ENCODE measurements at regions not wholly inside any gene's neighbourhood (a gene's known extent, or its start where the extent isn't known, plus 50 kb on each side); places are given as distances from the start of the nearest gene placed in this dataset.
"Not testable (repeated sequence)": the region's sequence is repeated elsewhere in the genome, so short reads cannot be mapped to it uniquely, and the experiment has no call there.

DNA sequence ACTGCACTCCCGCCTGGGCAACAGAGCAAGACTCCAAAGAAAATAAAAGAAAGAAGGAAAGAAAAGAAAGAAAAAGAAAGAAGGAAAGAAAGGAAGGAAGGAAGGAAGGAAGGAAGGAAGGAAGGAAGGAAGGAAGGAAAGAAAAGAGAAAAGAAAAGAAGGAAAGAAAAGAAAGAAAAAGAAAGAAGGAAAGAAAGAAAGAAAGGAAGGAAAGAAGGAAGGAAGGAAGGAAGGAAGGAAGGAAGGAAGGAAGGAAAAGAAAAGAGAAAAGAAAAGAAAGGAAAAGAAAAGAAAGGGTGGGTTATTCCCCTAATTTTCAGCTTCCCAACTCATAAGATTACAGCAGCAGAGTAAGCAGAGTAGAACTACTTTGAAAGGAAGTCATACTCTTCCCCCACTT, 64.4 kb downstream of the TMEM200C start:
- H3K36me3 Mint-ChIP-seq (ENCODE audit: low read depth); H3K27ac Mint-ChIP-seq; H3K9me3 Mint-ChIP-seq; H3K4me3 Mint-ChIP-seq; H3K27me3 Mint-ChIP-seq (ENCODE audit: low read depth); H3K4me1 Mint-ChIP-seq (ENCODE audit: low read depth): not testable (repeated sequence)

- Mint-ChIP-seq H3K4me1 (ENCODE audit: low read depth) (no peaks in the 10 kb centered on the region), H3K36me3 (ENCODE audit: low read depth) (no peaks in the 10 kb centered on the region), H3K4me3 (no peak overlapping the region), H3K9me3 (no peaks in the 10 kb centered on the region), H3K27me3 (ENCODE audit: low read depth) (no peaks in the 10 kb centered on the region), H3K27ac (no peak overlapping the region)
Measured at GRCh38 chr18:5828913-5829312, 66.4 kb downstream of the TMEM200C start.

- Mint-ChIP-seq H3K27ac (no peak overlapping the region), H3K36me3 (ENCODE audit: low read depth) (no peaks in the 10 kb centered on the region), H3K9me3 (no peaks in the 10 kb centered on the region), H3K4me1 (ENCODE audit: low read depth) (no peaks in the 10 kb centered on the region), H3K27me3 (ENCODE audit: low read depth) (no peaks in the 10 kb centered on the region), H3K4me3 (no peak overlapping the region)
Measured at GRCh38 chr18:5825663-5826062, 69.7 kb downstream of the TMEM200C start.

DNA sequence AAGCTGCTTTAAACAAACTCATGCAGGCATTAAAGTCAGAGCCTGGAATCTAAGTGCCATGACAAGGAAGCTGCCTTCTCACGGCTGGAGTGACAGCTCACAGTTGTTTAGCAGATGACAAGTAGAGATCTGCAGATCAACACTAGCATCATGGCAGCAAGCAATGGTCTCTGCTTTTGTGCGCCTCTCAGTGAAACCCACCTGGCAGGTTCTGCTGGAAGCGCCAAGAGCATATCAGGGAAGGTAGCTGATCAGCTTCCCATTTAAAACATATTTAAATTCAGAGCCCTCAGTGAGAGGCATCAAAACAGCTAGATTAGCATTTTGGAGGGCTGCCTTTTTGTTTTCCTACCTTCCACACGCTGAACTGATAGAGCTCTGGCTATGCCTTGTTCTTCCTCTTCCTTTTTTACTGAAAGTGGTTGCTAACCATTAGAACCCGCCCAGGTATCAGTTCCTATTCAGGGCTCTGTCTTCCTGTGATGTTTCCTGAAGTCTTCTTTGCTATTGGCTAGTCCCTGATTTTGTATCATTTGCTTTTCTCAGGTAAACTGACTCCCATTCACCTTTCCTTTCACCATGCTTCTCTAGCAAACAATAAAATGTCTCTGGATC, 70.8 kb downstream of the TMEM200C start:
- H3K36me3 Mint-ChIP-seq (ENCODE audit: low read depth) = no peaks in the 10 kb centered on the region
- H3K4me3 Mint-ChIP-seq = no peak overlapping the region
- no peaks in the 10 kb centered on the region for H3K4me1 Mint-ChIP-seq (ENCODE audit: low read depth)
- no peaks in the 10 kb centered on the region for H3K27me3 Mint-ChIP-seq (ENCODE audit: low read depth)
- no peak overlapping the region for H3K27ac Mint-ChIP-seq
- no peaks in the 10 kb centered on the region for H3K9me3 Mint-ChIP-seq

GRCh38 chr18:5817816-5818215, 77.5 kb downstream of the TMEM200C start:
- Mint-ChIP-seq H3K4me1 (ENCODE audit: low read depth) (no peaks in the 10 kb centered on the region), H3K4me3 (no peak overlapping the region), H3K27ac (no peak overlapping the region), H3K36me3 (ENCODE audit: low read depth) (no peaks in the 10 kb centered on the region), H3K9me3 (no peaks in the 10 kb centered on the region), H3K27me3 (ENCODE audit: low read depth) (no peaks in the 10 kb centered on the region)

GRCh38 chr18:5806860-5807259, 88.5 kb downstream of the TMEM200C start:
- no peak overlapping the region for H3K27ac Mint-ChIP-seq
- no peaks in the 10 kb centered on the region for H3K36me3 Mint-ChIP-seq (ENCODE audit: low read depth)
- no peaks in the 10 kb centered on the region for H3K27me3 Mint-ChIP-seq (ENCODE audit: low read depth)
- no peak overlapping the region for H3K4me3 Mint-ChIP-seq
- H3K9me3 Mint-ChIP-seq = peaks cover 22% of the 10 kb centered on the region
- H3K4me1 Mint-ChIP-seq (ENCODE audit: low read depth) = no peaks in the 10 kb centered on the region

GRCh38 chr18:5787936-5788335, 107.4 kb downstream of the TMEM200C start:
- no peaks in the 10 kb centered on the region for H3K27me3 Mint-ChIP-seq (ENCODE audit: low read depth)
- no peaks in the 10 kb centered on the region for H3K36me3 Mint-ChIP-seq (ENCODE audit: low read depth)
- H3K27ac Mint-ChIP-seq = no peak overlapping the region
- peaks cover 12% of the 10 kb centered on the region for H3K9me3 Mint-ChIP-seq
- no peak overlapping the region for H3K4me3 Mint-ChIP-seq
- no peaks in the 10 kb centered on the region for H3K4me1 Mint-ChIP-seq (ENCODE audit: low read depth)

GRCh38 chr18:5779922-5780321, 115.4 kb downstream of the TMEM200C start:
- Mint-ChIP-seq H3K27ac (no peak overlapping the region), H3K4me1 (ENCODE audit: low read depth) (no peaks in the 10 kb centered on the region)

DNA sequence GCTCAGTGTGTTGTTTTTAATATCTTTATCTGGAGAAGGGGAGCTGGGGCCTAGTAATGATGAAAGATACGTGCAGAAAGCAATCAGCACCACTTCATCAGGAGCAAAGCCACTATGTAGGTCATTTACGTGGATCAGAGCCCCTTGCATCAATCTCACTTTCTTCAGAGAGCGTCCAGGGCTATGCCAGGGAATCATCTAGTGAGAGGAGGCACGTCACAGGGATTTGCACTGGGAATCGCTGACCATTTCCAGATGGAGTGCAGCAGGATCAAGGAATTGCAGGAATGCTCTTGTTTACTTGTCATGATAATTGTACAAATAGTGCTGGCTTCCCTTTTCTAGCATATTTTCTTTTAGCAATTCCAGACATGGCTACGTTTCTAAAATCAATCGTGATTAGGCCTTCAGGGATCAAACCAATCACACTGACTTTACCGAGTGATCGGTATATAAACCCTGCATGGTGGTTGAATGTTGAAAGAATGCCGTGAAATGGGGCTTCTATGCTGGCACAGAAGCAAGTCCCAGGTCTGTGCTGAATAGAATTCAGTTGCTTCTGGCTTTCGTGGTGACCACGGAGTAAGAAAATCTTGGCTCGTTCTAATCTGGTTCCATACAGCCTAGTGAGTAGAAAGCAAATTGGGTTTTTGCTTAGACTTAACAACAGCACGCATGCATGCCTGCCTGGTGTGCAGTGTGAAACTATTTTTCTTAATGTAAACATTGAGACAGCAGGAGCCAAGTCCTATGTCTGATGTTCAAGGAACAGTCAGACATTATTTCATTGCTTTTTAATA, 122.8 kb downstream of the TMEM200C start:
- Mint-ChIP-seq H3K27ac (no peak overlapping the region), H3K27me3 (ENCODE audit: low read depth) (no peaks in the 10 kb centered on the region), H3K4me3 (no peak overlapping the region), H3K4me1 (ENCODE audit: low read depth) (no peaks in the 10 kb centered on the region), H3K9me3 (no peaks in the 10 kb centered on the region), H3K36me3 (ENCODE audit: low read depth) (no peaks in the 10 kb centered on the region)

More at GRCh38 chr18:5779922-5780321, 115.4 kb downstream of the TMEM200C start:
- Mint-ChIP-seq H3K4me3 (no peak overlapping the region), H3K9me3 (peaks cover 3% of the 10 kb centered on the region), H3K36me3 (ENCODE audit: low read depth) (no peaks in the 10 kb centered on the region), H3K27me3 (ENCODE audit: low read depth) (no peaks in the 10 kb centered on the region)

- Mint-ChIP-seq H3K27me3 (ENCODE audit: low read depth) (no peaks in the 10 kb centered on the region), H3K27ac (no peak overlapping the region), H3K9me3 (no peaks in the 10 kb centered on the region), H3K36me3 (ENCODE audit: low read depth) (no peaks in the 10 kb centered on the region), H3K4me1 (ENCODE audit: low read depth) (no peaks in the 10 kb centered on the region), H3K4me3 (no peak overlapping the region)
Measured at GRCh38 chr18:5771343-5771742, 124.0 kb downstream of the TMEM200C start.

DNA sequence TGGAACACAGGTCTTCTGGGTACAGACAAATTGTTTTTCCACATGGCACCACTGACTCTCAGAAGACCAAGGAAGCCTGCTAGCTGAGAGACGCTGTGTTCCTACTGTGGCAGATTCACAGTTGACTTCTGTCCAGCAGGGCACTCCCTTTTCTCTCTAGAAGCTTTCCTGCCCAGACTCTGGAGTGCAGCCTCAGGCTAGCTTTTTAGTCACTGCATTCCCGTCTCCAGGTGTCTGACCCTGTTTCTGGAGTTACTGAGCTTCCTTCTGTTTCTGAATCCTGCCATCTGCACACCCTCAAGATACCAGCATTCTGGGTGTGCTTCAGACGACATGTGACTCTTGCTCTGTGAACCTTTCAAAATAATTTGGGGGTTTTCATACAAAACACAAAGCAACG, 125.1 kb downstream of the TMEM200C start:
- Mint-ChIP-seq H3K27ac (no peak overlapping the region), H3K27me3 (ENCODE audit: low read depth) (no peaks in the 10 kb centered on the region), H3K4me3 (no peak overlapping the region), H3K9me3 (no peaks in the 10 kb centered on the region), H3K4me1 (ENCODE audit: low read depth) (no peaks in the 10 kb centered on the region), H3K36me3 (ENCODE audit: low read depth) (no peaks in the 10 kb centered on the region)

DNA sequence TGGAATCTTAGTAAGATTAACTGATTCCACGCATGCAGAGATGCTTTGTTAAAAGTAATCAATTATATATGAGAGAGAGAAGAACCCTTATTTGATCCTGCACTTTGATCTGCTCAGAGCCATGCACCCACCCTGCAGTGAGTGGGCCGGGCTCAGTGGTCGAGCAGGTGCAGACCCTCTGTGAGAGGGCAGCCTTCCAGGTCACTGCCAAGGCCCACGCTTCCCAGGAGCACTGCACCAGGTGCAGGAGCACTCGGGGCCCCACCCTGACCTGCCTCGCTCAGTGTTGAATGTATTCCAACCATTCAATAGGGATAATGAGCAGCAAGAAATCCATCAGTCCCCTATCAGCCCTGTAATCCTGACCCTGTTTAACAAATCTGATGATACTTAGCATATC, 126.9 kb downstream of the TMEM200C start:
- no peaks in the 10 kb centered on the region for H3K36me3 Mint-ChIP-seq (ENCODE audit: low read depth)
- no peaks in the 10 kb centered on the region for H3K9me3 Mint-ChIP-seq
- no peak overlapping the region for H3K4me3 Mint-ChIP-seq
- H3K27ac Mint-ChIP-seq = no peak overlapping the region
- H3K4me1 Mint-ChIP-seq (ENCODE audit: low read depth) = no peaks in the 10 kb centered on the region
- no peaks in the 10 kb centered on the region for H3K27me3 Mint-ChIP-seq (ENCODE audit: low read depth)

- H3K4me3 Mint-ChIP-seq = no peak overlapping the region
- H3K27me3 Mint-ChIP-seq (ENCODE audit: low read depth) = peaks cover 4% of the 10 kb centered on the region
- no peaks in the 10 kb centered on the region for H3K4me1 Mint-ChIP-seq (ENCODE audit: low read depth)
- H3K27ac Mint-ChIP-seq = no peak overlapping the region
- no peaks in the 10 kb centered on the region for H3K9me3 Mint-ChIP-seq
- H3K36me3 Mint-ChIP-seq (ENCODE audit: low read depth) = no peaks in the 10 kb centered on the region
Measured at GRCh38 chr18:5759194-5759593, 136.1 kb downstream of the TMEM200C start.

GRCh38 chr18:5756823-5757222, 138.5 kb downstream of the TMEM200C start:
- H3K4me3 Mint-ChIP-seq = no peak overlapping the region
- peaks cover 4% of the 10 kb centered on the region for H3K27me3 Mint-ChIP-seq (ENCODE audit: low read depth)
- no peaks in the 10 kb centered on the region for H3K36me3 Mint-ChIP-seq (ENCODE audit: low read depth)

GRCh38 chr18:5747678-5748077, 147.6 kb downstream of the TMEM200C start:
- H3K27ac Mint-ChIP-seq = no peak overlapping the region
- H3K4me1 Mint-ChIP-seq (ENCODE audit: low read depth) = peaks cover 4% of the 10 kb centered on the region
- H3K36me3 Mint-ChIP-seq (ENCODE audit: low read depth) = no peaks in the 10 kb centered on the region
- H3K27me3 Mint-ChIP-seq (ENCODE audit: low read depth) = no peaks in the 10 kb centered on the region
- no peaks in the 10 kb centered on the region for H3K9me3 Mint-ChIP-seq
- no peak overlapping the region for H3K4me3 Mint-ChIP-seq

More at GRCh38 chr18:5756823-5757222, 138.5 kb downstream of the TMEM200C start:
- no peaks in the 10 kb centered on the region for H3K4me1 Mint-ChIP-seq (ENCODE audit: low read depth)
- H3K9me3 Mint-ChIP-seq = no peaks in the 10 kb centered on the region
- no peak overlapping the region for H3K27ac Mint-ChIP-seq
